SK-N-SH (cell line): ENCODE measurements at regions not wholly inside any gene's neighbourhood (a gene's known extent, or its start where the extent isn't known, plus 50 kb on each side); places are given as distances from the start of the nearest gene placed in this dataset.

Experiments used
- CTCF ChIP-seq: fragments of 200-600 bp; sonication (generic); IDR thresholded peaks from 2 replicates; pipeline ENCODE4 v1.6.1; 2017; ENCODE audit warnings: antibody characterized with exemption, mild to moderate bottlenecking, moderate library complexity
- EZH2phosphoT487 ChIP-seq: fragments of 200-600 bp; sonication (generic); IDR thresholded peaks from 2 replicates; pipeline ENCODE4 v1.6.1; 2017; ENCODE audit warnings: low read depth, mixed run types, mild to moderate bottlenecking, antibody characterized with exemption, moderate library complexity, borderline replicate concordance
- FOXJ3 ChIP-seq: sonication (generic); formaldehyde crosslinking; IDR thresholded peaks from 2 replicates; pipeline ENCODE4 v1.5.1; 2020; ENCODE audit warnings: mild to moderate bottlenecking, missing genetic modification reagents
- POLR2AphosphoS5 ChIP-seq: IDR thresholded peaks from 2 replicates; pipeline ENCODE4 v1.6.1; 2012; ENCODE audit warnings: low read depth, low read length
- RAD21 ChIP-seq: IDR thresholded peaks from 2 replicates; pipeline ENCODE4 v1.6.1; 2012; ENCODE audit warnings: mild to moderate bottlenecking, low read length
- RXRA ChIP-seq: IDR thresholded peaks from 2 replicates; pipeline ENCODE4 v1.4.0; 2012; ENCODE audit warnings: low read depth, mild to moderate bottlenecking, borderline replicate concordance
- SIN3A ChIP-seq: IDR thresholded peaks from 2 replicates; pipeline ENCODE4 v1.6.1; 2012; ENCODE audit warnings: low read depth, mild to moderate bottlenecking, low read length, moderate library complexity, borderline replicate concordance
- SMC3 ChIP-seq: IDR thresholded peaks from 2 replicates; pipeline ENCODE4 v1.6.1; 2012; ENCODE audit warnings: low read depth, low read length, improper control_type of control experiment
- TAF1 ChIP-seq: IDR thresholded peaks from 2 replicates; pipeline ENCODE4 v1.6.1; 2012; ENCODE audit warnings: low read depth, mild to moderate bottlenecking, low read length, moderate library complexity, borderline replicate concordance
- TF ChIP-seq, protein P1 (sequence below): fragments of 150-350 bp; IDR thresholded peaks from 2 replicates; pipeline ENCODE4 v1.6.1; 2017; ENCODE audit warnings: antibody characterized with exemption, low read length, low read depth, borderline replicate concordance

DNA sequence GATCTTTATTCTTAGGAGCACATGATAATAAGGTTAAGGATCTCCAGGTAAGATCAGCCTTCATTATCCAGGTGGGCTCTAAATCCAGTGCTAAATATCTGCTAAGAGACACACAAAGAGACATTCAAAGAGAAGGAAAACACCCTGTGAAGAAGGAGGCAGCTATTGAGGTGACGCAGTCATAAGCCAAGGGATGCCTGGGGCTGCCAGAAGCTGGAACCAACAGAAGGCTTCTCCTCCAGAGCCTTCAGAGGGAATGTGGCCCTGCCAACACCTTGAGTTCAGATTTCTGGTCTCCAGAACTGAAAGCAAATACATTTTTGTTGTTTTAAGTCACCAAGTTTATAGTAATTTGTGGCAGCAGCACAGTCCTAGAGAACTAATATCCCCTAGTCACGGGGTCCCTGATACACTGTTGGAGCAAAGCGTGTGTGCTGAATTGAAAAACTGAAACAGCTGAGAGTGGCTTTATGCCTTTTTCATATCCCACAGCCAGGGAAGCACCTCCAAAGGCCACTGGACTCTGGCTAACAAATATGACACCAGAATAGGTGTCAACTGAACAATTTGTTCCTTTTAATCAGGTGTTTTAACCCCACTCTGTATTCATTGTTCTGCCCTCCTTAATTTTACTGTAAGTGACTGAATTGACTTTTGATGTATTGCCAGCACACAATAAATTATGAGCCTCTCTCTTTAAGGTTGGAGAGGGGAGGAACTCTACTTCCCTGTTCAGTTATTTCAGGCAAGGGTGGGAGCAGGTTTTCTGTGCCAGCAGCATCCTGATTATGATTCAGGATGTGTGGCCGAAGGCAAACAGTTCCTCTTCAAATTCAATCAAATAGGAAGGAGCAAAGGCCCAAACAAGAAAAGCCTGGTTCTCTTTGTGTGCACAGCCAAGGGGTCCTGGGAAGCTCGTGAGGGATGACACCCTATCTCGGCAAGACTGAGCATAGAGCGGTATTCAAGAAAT lies 151.8 kb upstream of the HES1 start:
- TF ChIP-seq RXRA (no peak), FOXJ3 (no peak), EZH2phosphoT487 (no peak), CTCF (no peak), POLR2AphosphoS5 (no peak), SMC3 (no peak), SIN3A (no peak), RAD21 (no peak), TAF1 (no peak)
- TF ChIP-seq, protein P1, sequence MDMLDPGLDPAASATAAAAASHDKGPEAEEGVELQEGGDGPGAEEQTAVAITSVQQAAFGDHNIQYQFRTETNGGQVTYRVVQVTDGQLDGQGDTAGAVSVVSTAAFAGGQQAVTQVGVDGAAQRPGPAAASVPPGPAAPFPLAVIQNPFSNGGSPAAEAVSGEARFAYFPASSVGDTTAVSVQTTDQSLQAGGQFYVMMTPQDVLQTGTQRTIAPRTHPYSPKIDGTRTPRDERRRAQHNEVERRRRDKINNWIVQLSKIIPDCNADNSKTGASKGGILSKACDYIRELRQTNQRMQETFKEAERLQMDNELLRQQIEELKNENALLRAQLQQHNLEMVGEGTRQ = no peak
